Endometrium (tissue), 2 donors: ENCODE measurements at regions not wholly inside any gene's neighbourhood (a gene's known extent, or its start where the extent isn't known, plus 50 kb on each side); places are given as distances from the start of the nearest gene placed in this dataset.

Experiments
- FAIRE-seq: peaks from 2 replicates; lab custom pipeline; 2012; peaks lifted over from hg19 to GRCh38; lab: Jason Lieb, UNC
- donor health status: control.
- donor health status: control.

- FAIRE-seq = no peak
These were observed 223.2 kb upstream of the ACTBL2 start for GRCh38 chr5:57705769-57706168.

GRCh38 chr5:57703721-57704120, 221.1 kb upstream of the ACTBL2 start:
- peak; percentile 96 for FAIRE-seq

- FAIRE-seq = no peak
These were observed 217.9 kb upstream of the ACTBL2 start for GRCh38 chr5:57700484-57700883.

DNA sequence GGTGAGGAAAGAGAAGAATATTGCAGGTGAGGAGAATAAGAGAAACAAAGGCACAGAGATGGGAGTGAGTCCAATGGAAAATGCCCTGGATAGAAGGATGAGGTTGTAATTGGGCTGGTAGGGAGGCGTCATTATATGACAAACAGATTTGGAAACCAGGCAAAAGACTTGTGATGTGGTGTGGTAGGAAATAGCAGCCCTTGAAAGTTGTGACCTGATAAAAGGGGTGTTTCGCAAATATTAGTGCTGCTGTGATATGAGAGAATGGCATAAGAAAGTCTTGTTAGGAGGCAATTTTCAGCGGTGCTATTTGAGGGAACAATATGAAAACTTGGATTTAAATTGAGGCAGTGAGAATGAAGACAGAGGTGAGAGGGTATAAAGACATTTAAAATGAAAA, 217.5 kb upstream of the ACTBL2 start:
- FAIRE-seq = no peak

- no peak for FAIRE-seq
These were observed 216.2 kb upstream of the ACTBL2 start for GRCh38 chr5:57698802-57699201.

- no peak for FAIRE-seq
These were observed 215.5 kb upstream of the ACTBL2 start for GRCh38 chr5:57698086-57698485.

GRCh38 chr5:57696825-57697570, 214.4 kb upstream of the ACTBL2 start:
- peak; percentile 48 for FAIRE-seq

DNA sequence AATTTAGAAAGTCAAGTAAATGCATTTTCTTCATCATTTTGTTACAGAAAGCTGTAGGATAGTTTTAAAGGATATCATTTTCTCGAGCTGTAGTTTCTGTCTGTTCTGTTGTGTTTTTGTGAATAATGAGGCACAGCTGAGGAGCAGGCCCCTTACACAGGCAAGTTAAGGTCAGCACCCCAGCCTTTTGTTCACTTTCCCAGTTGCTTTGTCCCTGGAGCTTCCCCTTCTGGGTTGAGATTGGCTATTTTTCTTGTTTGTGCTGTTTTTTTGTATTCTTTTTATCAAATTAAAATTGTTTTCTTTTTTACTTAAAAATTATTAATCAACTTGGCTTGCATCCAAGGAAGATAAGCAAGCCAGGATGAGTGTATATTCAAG, 213.8 kb upstream of the ACTBL2 start:
- FAIRE-seq = no peak

- FAIRE-seq = no peak
These were observed 213.2 kb upstream of the ACTBL2 start for GRCh38 chr5:57695706-57696388.

DNA sequence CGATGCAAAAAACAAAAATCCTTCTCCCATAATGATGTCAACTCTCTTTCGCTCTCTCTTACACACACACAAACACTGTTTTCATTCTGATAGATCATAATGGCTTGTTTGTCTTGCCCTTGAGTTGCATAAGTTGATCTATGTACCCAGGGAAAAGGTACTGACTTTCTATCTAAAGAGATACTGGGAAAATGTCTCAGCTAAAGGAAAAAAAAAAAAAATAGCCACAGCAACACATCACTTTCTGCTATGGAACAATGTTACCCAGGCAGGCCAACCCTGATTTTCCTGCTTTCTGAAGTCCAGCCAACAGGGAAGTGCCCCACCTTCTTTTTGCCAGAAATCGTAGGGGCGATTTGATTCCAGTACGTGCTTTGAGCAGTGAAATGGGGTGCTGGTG, 212.6 kb upstream of the ACTBL2 start:
- no peak for FAIRE-seq

DNA sequence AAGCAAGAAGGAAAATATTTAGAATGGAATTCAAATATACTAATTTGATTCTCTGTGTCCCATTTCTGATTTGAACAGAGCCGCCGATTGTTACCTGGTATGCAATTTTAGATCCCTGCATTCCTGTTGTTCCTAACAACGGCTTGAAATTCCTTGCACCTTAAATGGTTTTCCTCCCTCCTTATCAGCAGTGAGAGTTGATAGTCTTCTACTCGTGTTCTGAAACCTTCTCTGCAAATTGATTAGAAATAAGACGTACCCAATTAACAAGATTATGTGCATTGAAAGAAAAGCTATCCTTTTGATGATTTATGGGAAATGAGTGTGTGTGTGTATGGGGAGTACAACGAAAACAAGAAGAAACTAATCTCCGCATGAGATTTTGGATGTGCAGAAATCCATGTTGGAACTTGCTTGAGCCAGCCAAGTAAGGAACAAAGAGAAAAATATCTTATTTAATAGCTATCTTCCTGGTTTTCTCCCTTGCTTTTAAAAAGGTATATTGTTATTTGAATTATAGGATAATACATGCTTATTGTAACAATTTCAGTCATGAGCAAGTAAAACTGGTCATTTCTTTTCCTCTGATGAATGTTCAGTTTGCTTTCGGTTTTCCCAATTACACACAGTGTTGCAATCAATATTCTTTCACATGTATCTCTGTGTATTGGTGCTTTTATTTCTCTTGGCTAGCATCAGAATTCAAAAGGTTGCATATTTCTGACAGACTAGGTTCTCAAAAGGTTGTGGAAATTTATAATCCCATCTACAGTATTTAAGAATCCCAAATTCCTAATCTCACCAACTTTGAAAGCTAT, 211.1 kb upstream of the ACTBL2 start:
- FAIRE-seq = no peak

DNA sequence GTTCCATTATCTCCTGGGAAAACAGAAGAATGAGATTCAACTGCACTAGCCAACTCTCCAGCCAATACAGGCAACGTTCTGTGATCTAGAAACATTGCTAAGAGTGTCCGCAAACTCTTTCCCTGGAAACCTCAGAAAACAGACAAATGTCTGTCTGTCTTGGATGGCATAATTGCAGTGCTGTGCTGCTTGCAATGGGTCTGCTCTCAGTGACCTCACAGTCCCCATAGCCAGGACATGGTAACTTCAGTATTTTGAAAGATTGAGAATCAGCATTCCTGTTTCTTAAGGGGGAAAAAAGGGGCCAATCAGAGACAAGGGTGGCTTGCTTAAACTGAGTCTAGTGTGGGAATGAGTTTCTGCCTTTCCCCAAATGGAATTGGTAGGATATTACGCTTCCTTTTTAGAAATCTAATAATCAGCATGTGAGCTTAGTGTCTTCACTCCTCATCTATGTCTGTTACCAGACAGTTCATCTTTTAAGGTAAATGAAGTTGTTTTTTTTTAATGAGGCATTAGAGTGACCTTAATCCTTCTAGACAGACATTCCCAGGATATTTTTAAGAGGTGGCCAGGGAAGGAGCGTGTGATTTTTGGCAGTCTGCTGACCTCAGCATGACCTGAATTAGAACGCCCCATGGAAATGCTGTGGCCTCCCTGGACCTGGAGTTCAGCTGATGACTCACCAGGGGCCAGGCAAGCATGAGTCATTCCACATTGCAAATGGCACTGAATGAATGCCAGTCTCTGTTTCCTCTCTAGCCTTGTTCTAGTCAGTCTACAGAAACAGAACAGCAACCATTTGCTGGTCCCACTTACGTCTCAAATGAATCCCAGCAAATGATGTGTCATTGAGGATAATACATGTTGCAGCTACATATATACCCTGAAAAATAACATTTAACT, 210.2 kb upstream of the ACTBL2 start:
- FAIRE-seq = no peak

GRCh38 chr5:57690724-57691123, 208.1 kb upstream of the ACTBL2 start:
- FAIRE-seq = no peak

DNA sequence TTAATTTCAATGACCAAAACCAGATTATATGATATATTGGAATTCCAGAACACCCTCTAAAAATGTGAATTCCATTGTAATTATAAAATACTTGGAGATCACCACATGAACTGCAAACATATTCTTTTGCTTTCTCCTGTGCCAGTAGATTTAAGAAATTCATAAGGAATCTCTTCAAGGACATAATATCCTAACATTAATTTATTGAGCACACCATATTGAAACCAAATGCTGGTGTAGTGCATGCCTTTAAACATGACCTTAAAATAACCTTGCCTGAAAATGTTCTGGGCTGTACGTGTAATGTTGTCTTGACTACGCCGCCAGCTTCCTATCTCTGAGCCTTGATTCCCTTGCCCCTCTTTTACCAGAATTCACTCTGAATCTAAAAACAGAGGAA, 205.0 kb upstream of the ACTBL2 start:
- no peak for FAIRE-seq

- no peak for FAIRE-seq
These were observed 203.1 kb upstream of the ACTBL2 start for GRCh38 chr5:57685516-57686255.

DNA sequence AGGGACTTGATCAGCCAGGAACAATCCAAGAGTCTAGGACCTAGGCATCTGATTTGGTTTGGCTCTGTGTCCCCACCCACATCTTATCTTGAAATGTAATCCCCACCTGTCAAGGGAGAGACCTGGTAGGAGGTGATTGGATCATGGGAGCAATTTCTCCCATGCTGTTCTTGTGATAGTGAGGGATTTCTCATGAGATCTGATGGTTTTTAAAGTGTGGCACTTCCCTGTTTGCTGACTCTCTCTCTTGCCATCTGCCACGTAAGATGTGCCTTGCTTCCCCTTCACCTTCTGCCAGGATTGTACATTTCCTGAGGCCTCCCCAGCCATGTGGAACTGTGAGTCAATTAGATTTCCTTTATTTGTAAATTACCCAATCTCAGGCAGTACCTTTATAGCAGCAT, 201.7 kb upstream of the ACTBL2 start:
- FAIRE-seq = no peak

DNA sequence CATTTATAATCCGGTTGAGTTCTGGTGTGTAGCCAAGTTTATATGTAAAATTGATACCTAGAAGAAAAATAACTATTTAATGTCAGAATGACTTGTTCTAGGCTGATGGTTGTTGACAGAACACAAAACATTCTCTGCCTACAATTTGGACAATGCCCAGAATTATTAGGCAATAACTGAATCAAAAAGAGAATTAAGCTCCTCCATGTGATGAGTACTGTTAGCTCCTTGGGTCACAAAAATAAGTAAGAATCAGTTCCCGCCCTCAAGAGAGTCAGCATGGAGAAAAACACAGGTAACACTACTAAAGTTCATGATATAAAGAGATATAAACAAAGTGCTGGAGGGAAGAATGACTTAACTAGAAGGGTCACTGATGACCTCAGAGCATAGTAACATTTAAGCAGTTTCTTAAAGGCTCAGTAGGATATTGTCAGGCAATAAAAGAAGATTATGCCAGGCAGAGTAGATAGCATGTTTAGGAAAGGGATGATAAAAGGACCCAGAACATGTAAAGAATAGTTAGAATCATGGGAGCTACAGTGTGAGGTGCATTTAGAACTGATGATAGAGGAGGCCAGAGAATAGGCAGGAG, 200.5 kb upstream of the ACTBL2 start:
- FAIRE-seq = no peak

DNA sequence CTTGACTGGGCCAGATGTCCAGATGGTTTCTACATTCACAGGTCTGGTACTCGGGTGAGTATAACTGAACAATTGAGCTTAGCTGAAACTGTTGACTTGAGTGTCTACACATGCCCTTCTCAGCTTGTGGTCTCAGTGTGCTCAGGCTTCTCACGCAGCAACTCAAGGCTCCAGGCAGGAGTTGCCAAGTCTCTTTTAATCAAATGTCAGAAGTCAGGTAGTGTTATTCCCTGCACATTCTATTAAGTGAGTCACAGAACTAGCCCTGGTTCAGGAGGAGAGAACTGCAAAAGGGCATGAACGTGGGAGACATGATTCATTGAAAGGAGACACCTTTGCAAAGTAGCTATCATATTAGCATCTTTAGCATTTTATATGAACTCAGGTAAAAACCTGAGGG, 199.3 kb upstream of the ACTBL2 start:
- no peak for FAIRE-seq

DNA sequence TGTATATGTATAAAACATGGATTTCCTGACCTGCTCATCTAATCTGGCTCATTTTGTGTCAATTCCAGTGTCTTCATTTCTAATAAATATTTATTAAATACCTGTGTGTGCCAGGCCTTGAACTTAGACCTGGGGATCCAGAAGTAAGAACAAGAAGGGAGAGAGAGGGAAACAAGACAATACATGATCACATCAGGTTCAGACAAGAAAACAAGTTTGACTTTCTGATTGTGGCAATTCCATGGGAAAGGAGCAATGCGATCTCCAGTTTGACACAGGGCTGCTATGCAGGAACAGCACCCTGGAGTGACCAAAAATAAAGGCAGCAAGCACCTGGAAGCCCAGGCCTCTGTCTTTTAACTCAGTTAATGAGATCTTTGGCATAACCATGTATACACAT, 198.1 kb upstream of the ACTBL2 start:
- FAIRE-seq = no peak

DNA sequence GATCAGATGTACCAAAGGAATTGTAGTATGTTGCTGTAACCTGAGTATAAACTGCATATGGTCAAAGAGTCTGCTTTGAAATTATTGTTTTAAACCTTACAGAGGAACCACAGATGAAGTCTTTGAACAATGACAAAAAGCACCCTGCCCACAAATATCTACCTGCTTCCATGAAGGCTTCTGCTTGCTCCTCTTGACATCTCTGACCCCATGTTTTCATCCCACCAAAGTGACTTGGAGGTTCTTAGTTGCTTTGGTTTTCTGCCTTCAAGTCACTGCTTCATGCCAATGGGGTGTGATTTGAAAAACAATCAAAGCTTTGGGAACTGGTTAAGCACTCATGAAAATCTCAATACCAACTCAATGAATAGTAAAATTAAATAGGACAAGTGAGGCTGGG, 194.6 kb upstream of the ACTBL2 start:
- no peak for FAIRE-seq
